DOHH2 (cell line): ENCODE measurements at regions not wholly inside any gene's neighbourhood (a gene's known extent, or its start where the extent isn't known, plus 50 kb on each side); places are given as distances from the start of the nearest gene placed in this dataset.

Source experiments
- CTCF ChIP-seq: fragments of 200-600 bp; sonication (generic); IDR thresholded peaks from one replicate; pipeline ENCODE4 v1.5.1; 2014; ENCODE audit warnings: antibody characterized with exemption, mild to moderate bottlenecking, low read depth, low read length; ENCODE audit not compliant: poor library complexity, severe bottlenecking
- EZH2phosphoT487 ChIP-seq: fragments of 200-600 bp; sonication (generic); IDR thresholded peaks from 2 replicates; pipeline ENCODE4 v1.6.1; 2017; ENCODE audit warnings: borderline replicate concordance, mild to moderate bottlenecking, antibody characterized with exemption, low read length, moderate library complexity, mixed read lengths

- TF ChIP-seq CTCF (no peak), EZH2phosphoT487 (no peak)
These were observed 1480.2 kb downstream of the AACS start for GRCh38 chr12:126545411-126545810.
